ENCODE measurements at regions not wholly inside any gene's neighbourhood (a gene's known extent, or its start where the extent isn't known, plus 50 kb on each side); places are given as distances from the start of the nearest gene placed in this dataset.

- ATAC-seq (replicated peaks in 1 of 2) = no peak
- H3K9me3 Mint-ChIP-seq = no peaks in the 10 kb centered on the region
- no peak for DNase-seq
- H3K27me3 Mint-ChIP-seq (ENCODE audit: low read depth) = no peaks in the 10 kb centered on the region
- no peaks in the 10 kb centered on the region for H3K36me3 Mint-ChIP-seq (ENCODE audit: insufficient read depth in 2 of 2)
- no peak overlapping the region for H3K27ac Mint-ChIP-seq
- no peak overlapping the region for H3K4me3 Mint-ChIP-seq
- no peaks in the 10 kb centered on the region for H3K4me1 Mint-ChIP-seq (ENCODE audit: low read depth)
These were observed 124.4 kb downstream of the DIPK2A start for GRCh38 chr3:144096016-144096415.

GRCh38 chr3:144097163-144097562, 125.5 kb downstream of the DIPK2A start:
- no peak overlapping the region for H3K27ac Mint-ChIP-seq
- no peak overlapping the region for H3K4me3 Mint-ChIP-seq
- H3K27me3 Mint-ChIP-seq (ENCODE audit: low read depth) = no peaks in the 10 kb centered on the region
- ATAC-seq (replicated peaks in 1 of 2) (no peak), DNase-seq (no peak)
- H3K4me1 Mint-ChIP-seq (ENCODE audit: low read depth) = no peaks in the 10 kb centered on the region
- no peaks in the 10 kb centered on the region for H3K36me3 Mint-ChIP-seq (ENCODE audit: insufficient read depth in 2 of 2)
- H3K9me3 Mint-ChIP-seq = no peaks in the 10 kb centered on the region

DNA sequence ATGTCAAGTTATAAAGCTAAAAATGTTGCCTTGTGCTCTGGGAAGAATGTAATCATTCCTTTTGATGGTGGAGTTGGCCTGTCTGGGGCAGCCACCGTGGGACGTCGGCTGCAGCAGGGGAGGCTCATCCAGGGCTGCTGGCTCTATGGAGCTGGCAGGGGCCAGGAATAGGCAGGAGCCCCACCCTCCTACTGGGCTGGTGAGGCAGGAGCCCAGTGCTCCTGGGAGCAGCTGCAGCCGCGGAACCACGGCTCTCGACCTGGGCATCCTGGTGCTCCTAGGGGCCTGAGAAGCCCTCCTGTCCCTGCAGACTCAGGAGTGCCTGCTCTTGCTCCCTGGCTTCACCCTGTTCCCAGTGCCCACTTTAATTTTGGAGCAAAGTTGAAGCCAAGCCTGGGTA, 127.1 kb downstream of the DIPK2A start:
- Mint-ChIP-seq H3K27me3 (ENCODE audit: low read depth) (no peaks in the 10 kb centered on the region), H3K4me3 (no peak overlapping the region), H3K4me1 (ENCODE audit: low read depth) (no peaks in the 10 kb centered on the region), H3K36me3 (ENCODE audit: insufficient read depth in 2 of 2) (no peaks in the 10 kb centered on the region), H3K27ac (no peak overlapping the region), H3K9me3 (no peaks in the 10 kb centered on the region)
- DNase-seq = no peak
- ATAC-seq (replicated peaks in 1 of 2) = no peak

DNA sequence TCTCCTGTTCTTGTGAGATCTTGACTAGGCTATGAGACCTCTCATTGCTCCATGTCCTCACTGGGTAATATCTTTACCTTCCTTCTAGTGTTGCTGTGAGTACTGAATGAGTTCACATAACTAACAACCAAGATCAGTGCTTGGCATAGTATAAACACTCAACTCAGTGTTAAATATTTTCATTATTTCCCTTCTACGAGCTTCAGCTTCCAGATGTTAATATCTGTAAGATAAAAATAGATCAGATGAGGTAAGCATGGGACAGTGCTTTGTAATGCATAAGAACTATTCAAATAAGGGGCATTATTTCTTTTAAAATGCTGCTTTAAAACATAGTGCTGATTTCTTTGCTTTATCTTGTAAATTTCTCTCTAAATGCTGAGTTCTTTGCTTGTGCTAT, 130.8 kb downstream of the DIPK2A start:
- DNase-seq = no peak
- ATAC-seq (replicated peaks in 1 of 2) = no peak
- no peaks in the 10 kb centered on the region for H3K36me3 Mint-ChIP-seq (ENCODE audit: insufficient read depth in 2 of 2)
- H3K4me3 Mint-ChIP-seq = no peak overlapping the region
- H3K27me3 Mint-ChIP-seq (ENCODE audit: low read depth) = peaks cover 6% of the 10 kb centered on the region
- no peaks in the 10 kb centered on the region for H3K9me3 Mint-ChIP-seq
- H3K27ac Mint-ChIP-seq = no peak overlapping the region
- no peaks in the 10 kb centered on the region for H3K4me1 Mint-ChIP-seq (ENCODE audit: low read depth)

DNA sequence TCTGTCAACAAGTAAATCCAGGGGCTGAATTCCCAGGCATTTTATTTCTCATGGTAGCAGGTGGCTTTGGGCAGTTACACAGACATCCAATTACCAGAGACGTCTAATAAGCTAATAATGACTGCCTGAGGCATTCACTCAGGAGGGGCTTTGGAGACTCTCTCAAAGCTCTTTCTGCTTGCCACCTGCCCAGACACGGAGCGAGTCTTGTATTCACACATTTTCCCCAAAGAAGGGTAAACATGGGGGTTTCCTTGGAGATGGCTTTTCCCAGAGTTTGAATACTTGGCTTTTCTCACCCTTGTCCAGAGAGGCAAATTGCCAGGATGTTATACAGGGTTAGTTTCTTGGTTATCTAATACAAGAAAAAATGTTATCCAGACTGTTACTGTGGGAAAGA, 132.6 kb downstream of the DIPK2A start:
- H3K36me3 Mint-ChIP-seq (ENCODE audit: insufficient read depth in 2 of 2) = no peaks in the 10 kb centered on the region
- DNase-seq (no peak), ATAC-seq (replicated peaks in 1 of 2) (no peak)
- peaks cover 6% of the 10 kb centered on the region for H3K27me3 Mint-ChIP-seq (ENCODE audit: low read depth)
- H3K4me3 Mint-ChIP-seq = no peak overlapping the region
- no peak overlapping the region for H3K27ac Mint-ChIP-seq
- no peaks in the 10 kb centered on the region for H3K9me3 Mint-ChIP-seq
- no peaks in the 10 kb centered on the region for H3K4me1 Mint-ChIP-seq (ENCODE audit: low read depth)

DNA sequence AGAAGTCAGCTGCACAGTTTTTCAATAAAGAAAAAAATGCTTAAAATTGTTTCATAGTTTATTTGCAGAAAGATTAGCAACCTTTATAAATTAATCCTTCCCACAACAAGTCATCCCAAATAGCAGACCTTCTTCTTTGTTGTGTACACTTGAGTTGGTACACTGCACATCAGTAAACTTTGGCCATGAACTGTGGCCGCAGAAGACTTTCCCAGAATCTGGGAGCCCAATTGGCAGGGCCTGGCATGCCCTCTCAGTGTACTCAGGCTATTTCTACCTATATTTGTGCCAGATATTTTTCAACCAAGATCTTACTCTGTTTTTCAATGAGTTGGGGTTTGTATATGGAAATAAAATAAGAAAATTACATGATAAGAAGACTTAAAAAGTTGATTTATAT, 133.1 kb downstream of the DIPK2A start:
- no peak for ATAC-seq (replicated peaks in 1 of 2)
- no peak for DNase-seq
- Mint-ChIP-seq H3K4me1 (ENCODE audit: low read depth) (no peaks in the 10 kb centered on the region), H3K36me3 (ENCODE audit: insufficient read depth in 2 of 2) (no peaks in the 10 kb centered on the region), H3K27me3 (ENCODE audit: low read depth) (peaks cover 6% of the 10 kb centered on the region), H3K27ac (no peak overlapping the region), H3K9me3 (no peaks in the 10 kb centered on the region), H3K4me3 (no peak overlapping the region)

DNA sequence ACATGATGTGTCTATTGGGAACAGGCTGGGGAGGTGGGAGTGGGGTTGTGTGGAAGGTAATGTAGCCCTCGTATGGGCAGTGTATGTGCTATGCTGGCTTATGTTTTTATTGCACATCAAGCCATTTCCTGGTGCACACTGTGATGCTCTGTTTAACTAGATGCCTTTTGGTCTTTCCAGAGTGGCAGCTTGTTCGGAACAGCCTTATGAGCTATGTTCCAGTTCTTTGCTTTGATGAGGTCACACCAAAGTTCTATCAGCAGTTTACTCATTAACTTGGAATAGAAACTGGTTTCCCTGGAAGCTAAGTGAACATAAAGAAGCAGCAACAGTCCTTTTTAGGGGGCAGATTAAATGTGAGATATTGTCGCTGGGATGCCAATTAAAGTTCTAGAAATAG, 133.9 kb downstream of the DIPK2A start:
- H3K4me3 Mint-ChIP-seq = no peak overlapping the region
- no peaks in the 10 kb centered on the region for H3K9me3 Mint-ChIP-seq
- H3K4me1 Mint-ChIP-seq (ENCODE audit: low read depth) = no peaks in the 10 kb centered on the region
- H3K27ac Mint-ChIP-seq = no peak overlapping the region
- no peak for ATAC-seq (replicated peaks in 1 of 2)
- peaks cover 6% of the 10 kb centered on the region for H3K27me3 Mint-ChIP-seq (ENCODE audit: low read depth)
- DNase-seq = no peak
- H3K36me3 Mint-ChIP-seq (ENCODE audit: insufficient read depth in 2 of 2) = no peaks in the 10 kb centered on the region

- H3K36me3 Mint-ChIP-seq (ENCODE audit: insufficient read depth in 2 of 2) = no peaks in the 10 kb centered on the region
- H3K27ac Mint-ChIP-seq = no peak overlapping the region
- peaks cover 6% of the 10 kb centered on the region for H3K27me3 Mint-ChIP-seq (ENCODE audit: low read depth)
- H3K9me3 Mint-ChIP-seq = no peaks in the 10 kb centered on the region
- DNase-seq = no peak
- no peaks in the 10 kb centered on the region for H3K4me1 Mint-ChIP-seq (ENCODE audit: low read depth)
- ATAC-seq (replicated peaks in 1 of 2) = no peak
- H3K4me3 Mint-ChIP-seq = no peak overlapping the region
These were observed 135.3 kb downstream of the DIPK2A start for GRCh38 chr3:144106970-144107369.

- DNase-seq (no peak), ATAC-seq (replicated peaks in 1 of 2) (no peak)
- no peaks in the 10 kb centered on the region for H3K4me1 Mint-ChIP-seq (ENCODE audit: low read depth)
- H3K27ac Mint-ChIP-seq = no peak overlapping the region
- H3K36me3 Mint-ChIP-seq (ENCODE audit: insufficient read depth in 2 of 2) = no peaks in the 10 kb centered on the region
- no peaks in the 10 kb centered on the region for H3K9me3 Mint-ChIP-seq
- no peak overlapping the region for H3K4me3 Mint-ChIP-seq
- H3K27me3 Mint-ChIP-seq (ENCODE audit: low read depth) = peaks cover 14% of the 10 kb centered on the region
These were observed 136.3 kb downstream of the DIPK2A start for GRCh38 chr3:144107923-144108322.

- Mint-ChIP-seq H3K27ac (no peak overlapping the region), H3K36me3 (ENCODE audit: insufficient read depth in 2 of 2) (no peaks in the 10 kb centered on the region)
- ATAC-seq (replicated peaks in 1 of 2) = peak; percentile 44 to 90
These were observed 138.3 kb downstream of the DIPK2A start for GRCh38 chr3:144109944-144110343.

GRCh38 chr3:144112036-144112435, 140.4 kb downstream of the DIPK2A start:
- H3K27ac Mint-ChIP-seq = no peak overlapping the region
- DNase-seq (no peak), ATAC-seq (replicated peaks in 1 of 2) (no peak)
- no peak overlapping the region for H3K4me3 Mint-ChIP-seq
- H3K9me3 Mint-ChIP-seq = no peaks in the 10 kb centered on the region
- peaks cover 25% of the 10 kb centered on the region for H3K27me3 Mint-ChIP-seq (ENCODE audit: low read depth)
- H3K36me3 Mint-ChIP-seq (ENCODE audit: insufficient read depth in 2 of 2) = no peaks in the 10 kb centered on the region
- no peaks in the 10 kb centered on the region for H3K4me1 Mint-ChIP-seq (ENCODE audit: low read depth)

More at GRCh38 chr3:144109944-144110343, 138.3 kb downstream of the DIPK2A start:
- H3K4me3 Mint-ChIP-seq = no peak overlapping the region
- H3K27me3 Mint-ChIP-seq (ENCODE audit: low read depth) = peaks cover 23% of the 10 kb centered on the region
- DNase-seq = peak in 1 of 2 donors; percentile 2
- no peaks in the 10 kb centered on the region for H3K9me3 Mint-ChIP-seq
- no peaks in the 10 kb centered on the region for H3K4me1 Mint-ChIP-seq (ENCODE audit: low read depth)

GRCh38 chr3:144112437-144112836, 140.8 kb downstream of the DIPK2A start:
- ATAC-seq (replicated peaks in 1 of 2) = no peak
- no peak overlapping the region for H3K27ac Mint-ChIP-seq
- H3K9me3 Mint-ChIP-seq = no peaks in the 10 kb centered on the region
- H3K27me3 Mint-ChIP-seq (ENCODE audit: low read depth) = peaks cover 23% of the 10 kb centered on the region
- H3K36me3 Mint-ChIP-seq (ENCODE audit: insufficient read depth in 2 of 2) = no peaks in the 10 kb centered on the region
- no peak overlapping the region for H3K4me3 Mint-ChIP-seq
- DNase-seq = no peak
- H3K4me1 Mint-ChIP-seq (ENCODE audit: low read depth) = no peaks in the 10 kb centered on the region

- no peaks in the 10 kb centered on the region for H3K4me1 Mint-ChIP-seq (ENCODE audit: low read depth)
- H3K36me3 Mint-ChIP-seq (ENCODE audit: insufficient read depth in 2 of 2) = no peaks in the 10 kb centered on the region
- peaks cover 23% of the 10 kb centered on the region for H3K27me3 Mint-ChIP-seq (ENCODE audit: low read depth)
- H3K9me3 Mint-ChIP-seq = no peaks in the 10 kb centered on the region
- no peak overlapping the region for H3K4me3 Mint-ChIP-seq
- no peak for ATAC-seq (replicated peaks in 1 of 2)
- no peak for DNase-seq
- H3K27ac Mint-ChIP-seq = no peak overlapping the region
These were observed 143.1 kb downstream of the DIPK2A start for GRCh38 chr3:144114767-144115166.

- H3K4me1 Mint-ChIP-seq (ENCODE audit: low read depth) = no peaks in the 10 kb centered on the region
- H3K27me3 Mint-ChIP-seq (ENCODE audit: low read depth) = peaks cover 15% of the 10 kb centered on the region
- H3K27ac Mint-ChIP-seq = no peak overlapping the region
- DNase-seq (no peak), ATAC-seq (replicated peaks in 1 of 2) (no peak)
- H3K4me3 Mint-ChIP-seq = no peak overlapping the region
- H3K9me3 Mint-ChIP-seq = no peaks in the 10 kb centered on the region
- no peaks in the 10 kb centered on the region for H3K36me3 Mint-ChIP-seq (ENCODE audit: insufficient read depth in 2 of 2)
These were observed 148.0 kb downstream of the DIPK2A start for GRCh38 chr3:144119633-144120032.

Data from activated T-cell treated with anti-CD3 and anti-CD28 coated beads, Interleukin-2, amount 50 U/mL, for 72 hours (primary cell).